ENCODE measurements at regions not wholly inside any gene's neighbourhood (a gene's known extent, or its start where the extent isn't known, plus 50 kb on each side); places are given as distances from the start of the nearest gene placed in this dataset.

DNA sequence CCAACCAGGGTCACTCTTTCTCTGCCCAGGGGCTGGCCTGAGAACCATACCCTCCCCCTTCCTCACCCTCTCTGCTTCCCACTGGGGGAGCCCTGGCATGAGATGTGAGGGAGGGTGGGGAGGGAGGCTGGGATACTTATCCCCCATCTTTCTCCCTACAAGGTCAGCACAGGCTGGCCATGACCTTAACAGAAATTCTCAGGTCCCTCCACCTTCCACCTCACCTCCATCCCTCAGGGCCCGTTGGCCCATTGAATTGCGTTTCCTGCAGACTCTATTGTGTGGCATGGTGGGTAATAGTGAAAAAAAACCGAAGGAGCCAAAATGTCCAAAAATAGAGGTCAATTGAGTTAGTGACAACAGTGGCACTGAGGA, 159.5 kb downstream of the OR4M2 start:
- Histone ChIP-seq H4K20me1 (ENCODE audit: insufficient read depth) (no peaks in the 10 kb centered on the region), H3K4me1 (ENCODE audit: control insufficient read depth in 1 of 2, insufficient read depth in 2 of 2, low read length in 2 of 2) (no peaks in the 10 kb centered on the region), H3K9me3 (ENCODE audit: control insufficient read depth in 1 of 2, insufficient read depth in 1 of 2, low read depth in 1 of 2, low read length in 2 of 2) (peaks cover 44 to 54% of the 10 kb centered on the region in 2 experiments; a peak in 2 of 4 replicates), H3K36me3 (ENCODE audit: control insufficient read depth in 1 of 2, insufficient read depth in 2 of 2, low read length in 2 of 2) (no peaks in the 10 kb centered on the region), H3K79me2 (ENCODE audit: insufficient read depth, low read length) (no peaks in the 10 kb centered on the region), H3K27me3 (ENCODE audit: insufficient read depth, low read length) (no peaks in the 10 kb centered on the region), H3K9me2 (ENCODE audit: insufficient read depth) (no peaks in the 10 kb centered on the region), H2AFZ (ENCODE audit: low read depth, low read length, poor library complexity, severe bottlenecking) (no peak overlapping the region), H3K27ac (ENCODE audit: low read depth, low read length) (no peak overlapping the region), H3K4me3 (replicated peaks in 1 of 2; ENCODE audit: low read depth in 1 of 2, low read length in 2 of 2) (no peak overlapping the region), H3K9ac (ENCODE audit: low read length) (no peak overlapping the region), H3K4me2 (ENCODE audit: low read length) (no peak overlapping the region)
- DNase-seq (ENCODE audit: low read depth, low spot score) (no peak), ATAC-seq (no peak)
- intact Hi-C loops (cut with micrococcal nuclease) = no loop called here
- CTCF ChIA-PET = no interaction called here
- no TSS peak for BruUV-seq (replicated peaks)
- RAD21 ChIA-PET (ENCODE audit: low non-redundant PET in 1 of 2, low total read pairs in 2 of 2, uncharacterized antibody in 2 of 2, unreplicated experiment in 2 of 2) = no interaction called here
- POLR2A ChIA-PET = no interaction called here
- TF ChIP-seq JUND (IDR thresholded peaks at IDR 0.05) (no peak), EGR1 (IDR thresholded peaks at IDR 0.05; ENCODE audit: low read depth) (no peak), SIN3A (IDR thresholded peaks at IDR 0.05; ENCODE audit: low read depth) (no peak), ZFX (IDR thresholded peaks at IDR 0.05) (no peak), EZH2phosphoT487 (IDR thresholded peaks at IDR 0.05; ENCODE audit: borderline replicate concordance) (no peak), EZH2 (IDR thresholded peaks at IDR 0.05) (no peak), CEBPB (IDR thresholded peaks at IDR 0.05; ENCODE audit: low read depth) (no peak), POLR2AphosphoS5 (IDR thresholded peaks at IDR 0.05; ENCODE audit: low read depth, low read length) (no peak)

DNA sequence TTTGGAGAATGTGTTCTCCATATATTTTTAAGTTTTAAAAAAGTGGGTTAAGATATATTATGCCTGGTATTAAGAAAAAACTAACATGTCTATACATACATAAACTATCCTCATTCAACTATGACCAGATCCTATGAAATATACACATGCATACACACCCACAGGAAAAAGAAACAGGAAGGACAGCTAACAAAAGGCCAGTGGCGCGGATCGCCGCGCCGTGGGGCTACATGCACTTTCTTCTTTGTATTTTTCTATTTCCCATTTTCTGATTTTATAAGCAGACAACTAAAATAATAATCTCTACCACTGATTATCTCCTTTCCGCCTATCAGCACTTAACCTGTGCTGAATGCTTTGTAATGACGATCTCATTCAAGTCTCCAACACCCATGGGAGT, 160.1 kb downstream of the OR4M2 start:
- RAD21 ChIA-PET (ENCODE audit: low non-redundant PET in 1 of 2, low total read pairs in 2 of 2, uncharacterized antibody in 2 of 2, unreplicated experiment in 2 of 2) = no interaction called here
- TF ChIP-seq EGR1 (IDR thresholded peaks at IDR 0.05; ENCODE audit: low read depth) = no peak
- no peak for TF ChIP-seq CEBPB (IDR thresholded peaks at IDR 0.05; ENCODE audit: low read depth)
- no peak for TF ChIP-seq JUND (IDR thresholded peaks at IDR 0.05)
- TF ChIP-seq, protein P1, sequence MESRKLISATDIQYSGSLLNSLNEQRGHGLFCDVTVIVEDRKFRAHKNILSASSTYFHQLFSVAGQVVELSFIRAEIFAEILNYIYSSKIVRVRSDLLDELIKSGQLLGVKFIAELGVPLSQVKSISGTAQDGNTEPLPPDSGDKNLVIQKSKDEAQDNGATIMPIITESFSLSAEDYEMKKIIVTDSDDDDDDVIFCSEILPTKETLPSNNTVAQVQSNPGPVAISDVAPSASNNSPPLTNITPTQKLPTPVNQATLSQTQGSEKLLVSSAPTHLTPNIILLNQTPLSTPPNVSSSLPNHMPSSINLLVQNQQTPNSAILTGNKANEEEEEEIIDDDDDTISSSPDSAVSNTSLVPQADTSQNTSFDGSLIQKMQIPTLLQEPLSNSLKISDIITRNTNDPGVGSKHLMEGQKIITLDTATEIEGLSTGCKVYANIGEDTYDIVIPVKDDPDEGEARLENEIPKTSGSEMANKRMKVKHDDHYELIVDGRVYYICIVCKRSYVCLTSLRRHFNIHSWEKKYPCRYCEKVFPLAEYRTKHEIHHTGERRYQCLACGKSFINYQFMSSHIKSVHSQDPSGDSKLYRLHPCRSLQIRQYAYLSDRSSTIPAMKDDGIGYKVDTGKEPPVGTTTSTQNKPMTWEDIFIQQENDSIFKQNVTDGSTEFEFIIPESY (IDR thresholded peaks at IDR 0.05; ENCODE audit: extremely low read depth, insufficient replicate concordance, low read length) = no peak
- no peak for TF ChIP-seq YY1 (IDR thresholded peaks at IDR 0.05; ENCODE audit: extremely low read depth, insufficient replicate concordance, low read depth, low read length)
- TF ChIP-seq, protein P2, sequence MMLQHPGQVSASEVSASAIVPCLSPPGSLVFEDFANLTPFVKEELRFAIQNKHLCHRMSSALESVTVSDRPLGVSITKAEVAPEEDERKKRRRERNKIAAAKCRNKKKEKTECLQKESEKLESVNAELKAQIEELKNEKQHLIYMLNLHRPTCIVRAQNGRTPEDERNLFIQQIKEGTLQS (IDR thresholded peaks at IDR 0.05) = no peak
- no peak for TF ChIP-seq CBX3 (IDR thresholded peaks at IDR 0.05; ENCODE audit: low read depth)
- TF ChIP-seq, protein P3, sequence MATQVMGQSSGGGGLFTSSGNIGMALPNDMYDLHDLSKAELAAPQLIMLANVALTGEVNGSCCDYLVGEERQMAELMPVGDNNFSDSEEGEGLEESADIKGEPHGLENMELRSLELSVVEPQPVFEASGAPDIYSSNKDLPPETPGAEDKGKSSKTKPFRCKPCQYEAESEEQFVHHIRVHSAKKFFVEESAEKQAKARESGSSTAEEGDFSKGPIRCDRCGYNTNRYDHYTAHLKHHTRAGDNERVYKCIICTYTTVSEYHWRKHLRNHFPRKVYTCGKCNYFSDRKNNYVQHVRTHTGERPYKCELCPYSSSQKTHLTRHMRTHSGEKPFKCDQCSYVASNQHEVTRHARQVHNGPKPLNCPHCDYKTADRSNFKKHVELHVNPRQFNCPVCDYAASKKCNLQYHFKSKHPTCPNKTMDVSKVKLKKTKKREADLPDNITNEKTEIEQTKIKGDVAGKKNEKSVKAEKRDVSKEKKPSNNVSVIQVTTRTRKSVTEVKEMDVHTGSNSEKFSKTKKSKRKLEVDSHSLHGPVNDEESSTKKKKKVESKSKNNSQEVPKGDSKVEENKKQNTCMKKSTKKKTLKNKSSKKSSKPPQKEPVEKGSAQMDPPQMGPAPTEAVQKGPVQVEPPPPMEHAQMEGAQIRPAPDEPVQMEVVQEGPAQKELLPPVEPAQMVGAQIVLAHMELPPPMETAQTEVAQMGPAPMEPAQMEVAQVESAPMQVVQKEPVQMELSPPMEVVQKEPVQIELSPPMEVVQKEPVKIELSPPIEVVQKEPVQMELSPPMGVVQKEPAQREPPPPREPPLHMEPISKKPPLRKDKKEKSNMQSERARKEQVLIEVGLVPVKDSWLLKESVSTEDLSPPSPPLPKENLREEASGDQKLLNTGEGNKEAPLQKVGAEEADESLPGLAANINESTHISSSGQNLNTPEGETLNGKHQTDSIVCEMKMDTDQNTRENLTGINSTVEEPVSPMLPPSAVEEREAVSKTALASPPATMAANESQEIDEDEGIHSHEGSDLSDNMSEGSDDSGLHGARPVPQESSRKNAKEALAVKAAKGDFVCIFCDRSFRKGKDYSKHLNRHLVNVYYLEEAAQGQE (IDR thresholded peaks at IDR 0.05; ENCODE audit: low read depth) = no peak
- no peak for TF ChIP-seq SP1 (IDR thresholded peaks at IDR 0.05; ENCODE audit: low read depth)
- TF ChIP-seq POLR2AphosphoS5 (IDR thresholded peaks at IDR 0.05; ENCODE audit: low read depth, low read length) = no peak
- no peak for TF ChIP-seq SIN3A (IDR thresholded peaks at IDR 0.05; ENCODE audit: low read depth)

More for the DNA sequence above, 160.1 kb downstream of the OR4M2 start:
- POLR2A ChIA-PET = no interaction called here
- no peaks in the 10 kb centered on the region for H3K9me2 ChIP-seq (ENCODE audit: insufficient read depth)
- intact Hi-C loops (cut with micrococcal nuclease) = no loop called here
- no peaks in the 10 kb centered on the region for H3K27me3 ChIP-seq (ENCODE audit: insufficient read depth, low read length)
- H3K9me3 ChIP-seq (ENCODE audit: control insufficient read depth in 1 of 2, insufficient read depth in 1 of 2, low read depth in 1 of 2, low read length in 2 of 2) = peaks cover 44 to 48% of the 10 kb centered on the region in 2 experiments; a peak in 2 of 4 replicates
- DNase-seq (ENCODE audit: low read depth, low spot score) (no peak), ATAC-seq (no peak)
- no peaks in the 10 kb centered on the region for H3K36me3 ChIP-seq (ENCODE audit: control insufficient read depth in 1 of 2, insufficient read depth in 2 of 2, low read length in 2 of 2)
- no TSS peak for BruUV-seq (replicated peaks)
- no peak overlapping the region for H3K9ac ChIP-seq (ENCODE audit: low read length)
- H4K20me1 ChIP-seq (ENCODE audit: insufficient read depth) = no peaks in the 10 kb centered on the region
- CTCF ChIA-PET = no interaction called here
- no peak overlapping the region for H3K27ac ChIP-seq (ENCODE audit: low read depth, low read length)
- no peaks in the 10 kb centered on the region for H3K79me2 ChIP-seq (ENCODE audit: insufficient read depth, low read length)
- H3K4me2 ChIP-seq (ENCODE audit: low read length) = no peak overlapping the region
- H3K4me3 ChIP-seq (replicated peaks in 1 of 2; ENCODE audit: low read depth in 1 of 2, low read length in 2 of 2) = no peak overlapping the region
- H3K4me1 ChIP-seq (ENCODE audit: control insufficient read depth in 1 of 2, insufficient read depth in 2 of 2, low read length in 2 of 2) = no peaks in the 10 kb centered on the region
- H2AFZ ChIP-seq (ENCODE audit: low read depth, low read length, poor library complexity, severe bottlenecking) = no peak overlapping the region
